Ammon's horn (tissue), 1 donor: ENCODE measurements at regions not wholly inside any gene's neighbourhood (a gene's known extent, or its start where the extent isn't known, plus 50 kb on each side); places are given as distances from the start of the nearest gene placed in this dataset.
"Not testable (repeated sequence)": the region's sequence is repeated elsewhere in the genome, so short reads cannot be mapped to it uniquely, and the experiment has no call there.

Source experiments
- DNase-seq: peaks from one replicate; pipeline ENCODE4 v3.0.0-alpha.2; 2016; ENCODE audit warnings: low spot score

GRCh38 chr15:22134941-22135566 lies 54.7 kb downstream of the OR4M2 start:
- not testable (repeated sequence) for DNase-seq

GRCh38 chr15:22137572-22137971 lies 57.2 kb downstream of the OR4M2 start:
- DNase-seq: not testable (repeated sequence)

GRCh38 chr15:22141106-22141505 lies 60.8 kb downstream of the OR4M2 start:
- not testable (repeated sequence) for DNase-seq

GRCh38 chr15:22148109-22148508 lies 67.8 kb downstream of the OR4M2 start:
- DNase-seq: not testable (repeated sequence)

- not testable (repeated sequence) for DNase-seq
Measured at GRCh38 chr15:22158243-22158642, 77.9 kb downstream of the OR4M2 start.

GRCh38 chr15:22160283-22160682 lies 80.0 kb downstream of the OR4M2 start:
- DNase-seq: not testable (repeated sequence)

GRCh38 chr15:22160741-22161140 lies 80.4 kb downstream of the OR4M2 start:
- DNase-seq: not testable (repeated sequence)

- not testable (repeated sequence) for DNase-seq
Measured at GRCh38 chr15:22161398-22161797, 81.1 kb downstream of the OR4M2 start.

GRCh38 chr15:22163715-22164114 lies 83.4 kb downstream of the OR4M2 start:
- DNase-seq: not testable (repeated sequence)

- DNase-seq: not testable (repeated sequence)
Measured at GRCh38 chr15:22167521-22167920, 87.2 kb downstream of the OR4M2 start.

GRCh38 chr15:22173029-22173998 lies 93.0 kb downstream of the OR4M2 start:
- DNase-seq: not testable (repeated sequence)

GRCh38 chr15:22174088-22174487 lies 93.8 kb downstream of the OR4M2 start:
- DNase-seq: not testable (repeated sequence)

GRCh38 chr15:22177965-22178364 lies 97.6 kb downstream of the OR4M2 start:
- not testable (repeated sequence) for DNase-seq

- DNase-seq: not testable (repeated sequence)
Measured at GRCh38 chr15:22178438-22178837, 98.1 kb downstream of the OR4M2 start.

GRCh38 chr15:22179043-22179442 lies 98.7 kb downstream of the OR4M2 start:
- not testable (repeated sequence) for DNase-seq

GRCh38 chr15:22180611-22181010 lies 100.3 kb downstream of the OR4M2 start:
- not testable (repeated sequence) for DNase-seq

- not testable (repeated sequence) for DNase-seq
Measured at GRCh38 chr15:22184678-22185077, 104.4 kb downstream of the OR4M2 start.

- DNase-seq: not testable (repeated sequence)
Measured at GRCh38 chr15:22186846-22187532, 106.7 kb downstream of the OR4M2 start.

GRCh38 chr15:22191818-22192217 lies 111.5 kb downstream of the OR4M2 start:
- not testable (repeated sequence) for DNase-seq

- DNase-seq: not testable (repeated sequence)
Measured at GRCh38 chr15:22194739-22195617, 114.7 kb downstream of the OR4M2 start.

- not testable (repeated sequence) for DNase-seq
Measured at GRCh38 chr15:22196423-22196822, 116.1 kb downstream of the OR4M2 start.
